C4-2B (cell line): ENCODE measurements at regions not wholly inside any gene's neighbourhood (a gene's known extent, or its start where the extent isn't known, plus 50 kb on each side); places are given as distances from the start of the nearest gene placed in this dataset.

ENCODE experiments used
- H3K27ac ChIP-seq: fragments of 450-650 bp; 2 replicates; pipeline ENCODE4 v1.5.1; 2017
- ZFX ChIP-seq: fragments of 450-650 bp; IDR thresholded peaks from 2 replicates; pipeline ENCODE4 v1.6.1; 2017
- TF ChIP-seq, protein P1 (sequence below): fragments of 450-650 bp; conservative IDR thresholded peaks from 2 replicates; pipeline ENCODE4 v1.5.1; 2017; ENCODE audit warnings: mild to moderate bottlenecking

DNA sequence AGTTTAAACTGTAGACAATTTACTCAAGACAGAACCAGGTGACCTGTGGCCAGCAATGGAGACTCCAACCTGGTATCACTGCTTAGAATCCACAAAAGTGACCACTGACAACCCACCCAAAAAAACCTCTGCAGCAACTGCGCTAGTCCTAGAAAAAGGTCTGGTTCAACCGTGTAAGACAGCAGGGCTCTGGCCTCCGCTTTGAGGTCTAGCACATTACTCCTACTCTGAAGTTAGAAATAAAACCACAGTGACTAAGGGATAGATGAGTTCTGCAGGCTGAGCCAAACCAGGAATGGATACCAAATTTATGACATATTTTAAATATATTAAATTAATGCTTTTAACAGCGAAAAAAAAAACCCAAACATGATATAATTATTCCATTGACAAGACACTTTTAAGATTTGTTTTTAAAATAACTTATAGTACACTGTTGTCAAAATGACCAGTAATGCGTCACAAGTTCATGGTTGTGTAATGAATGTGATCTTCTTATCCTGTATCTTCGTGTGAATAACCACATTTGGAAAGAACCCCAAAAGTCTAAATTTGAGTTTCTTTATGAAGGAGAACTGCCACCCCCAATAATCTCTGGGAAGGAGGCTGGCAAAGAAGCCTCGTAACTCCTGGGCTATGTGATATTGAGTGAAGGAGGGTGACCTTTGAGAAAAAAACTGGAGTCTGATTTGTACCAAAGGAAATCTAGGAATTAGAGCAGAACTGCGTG lies 101.9 kb upstream of the SLC44A1 start:
- no peak for TF ChIP-seq ZFX
- TF ChIP-seq, protein P1, sequence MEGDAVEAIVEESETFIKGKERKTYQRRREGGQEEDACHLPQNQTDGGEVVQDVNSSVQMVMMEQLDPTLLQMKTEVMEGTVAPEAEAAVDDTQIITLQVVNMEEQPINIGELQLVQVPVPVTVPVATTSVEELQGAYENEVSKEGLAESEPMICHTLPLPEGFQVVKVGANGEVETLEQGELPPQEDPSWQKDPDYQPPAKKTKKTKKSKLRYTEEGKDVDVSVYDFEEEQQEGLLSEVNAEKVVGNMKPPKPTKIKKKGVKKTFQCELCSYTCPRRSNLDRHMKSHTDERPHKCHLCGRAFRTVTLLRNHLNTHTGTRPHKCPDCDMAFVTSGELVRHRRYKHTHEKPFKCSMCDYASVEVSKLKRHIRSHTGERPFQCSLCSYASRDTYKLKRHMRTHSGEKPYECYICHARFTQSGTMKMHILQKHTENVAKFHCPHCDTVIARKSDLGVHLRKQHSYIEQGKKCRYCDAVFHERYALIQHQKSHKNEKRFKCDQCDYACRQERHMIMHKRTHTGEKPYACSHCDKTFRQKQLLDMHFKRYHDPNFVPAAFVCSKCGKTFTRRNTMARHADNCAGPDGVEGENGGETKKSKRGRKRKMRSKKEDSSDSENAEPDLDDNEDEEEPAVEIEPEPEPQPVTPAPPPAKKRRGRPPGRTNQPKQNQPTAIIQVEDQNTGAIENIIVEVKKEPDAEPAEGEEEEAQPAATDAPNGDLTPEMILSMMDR, result no peak
- no peak overlapping the region for H3K27ac ChIP-seq

DNA sequence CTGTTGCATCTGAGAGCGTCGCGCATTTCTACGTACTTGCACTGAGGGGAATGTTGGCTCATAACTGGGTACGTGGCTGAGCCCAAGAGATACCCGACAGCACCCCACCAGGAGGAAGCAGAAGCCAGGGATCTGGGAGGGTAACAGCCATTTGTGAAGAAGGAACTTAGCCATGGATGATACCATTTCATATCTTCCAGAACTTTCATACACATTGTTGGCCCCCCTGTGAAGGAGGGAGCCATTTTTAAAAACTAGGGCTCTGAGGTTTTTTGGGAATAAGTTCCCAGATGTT lies 101.4 kb upstream of the SLC44A1 start:
- TF ChIP-seq, protein P1, result no peak
- no peak for TF ChIP-seq ZFX
- H3K27ac ChIP-seq, result no peak overlapping the region

DNA sequence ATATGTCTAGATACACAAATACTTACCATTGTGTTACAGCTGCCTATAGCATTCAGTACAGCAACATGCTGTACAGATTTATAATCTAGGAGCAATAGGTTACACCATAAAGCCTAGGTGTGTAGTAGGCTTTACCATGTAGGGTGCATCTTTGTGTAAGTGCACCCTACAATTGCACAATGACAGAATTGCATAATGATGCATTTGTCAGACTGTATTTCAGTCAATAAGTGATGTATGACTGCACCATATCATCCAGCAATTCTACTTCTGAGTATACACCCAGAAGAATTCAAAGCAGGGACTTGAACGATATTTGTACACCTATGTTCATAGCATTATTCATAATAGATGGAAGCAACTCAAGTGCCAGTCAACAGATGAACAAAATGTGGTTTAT lies 100.4 kb upstream of the SLC44A1 start:
- no peak for TF ChIP-seq ZFX
- TF ChIP-seq, protein P1, result no peak

DNA sequence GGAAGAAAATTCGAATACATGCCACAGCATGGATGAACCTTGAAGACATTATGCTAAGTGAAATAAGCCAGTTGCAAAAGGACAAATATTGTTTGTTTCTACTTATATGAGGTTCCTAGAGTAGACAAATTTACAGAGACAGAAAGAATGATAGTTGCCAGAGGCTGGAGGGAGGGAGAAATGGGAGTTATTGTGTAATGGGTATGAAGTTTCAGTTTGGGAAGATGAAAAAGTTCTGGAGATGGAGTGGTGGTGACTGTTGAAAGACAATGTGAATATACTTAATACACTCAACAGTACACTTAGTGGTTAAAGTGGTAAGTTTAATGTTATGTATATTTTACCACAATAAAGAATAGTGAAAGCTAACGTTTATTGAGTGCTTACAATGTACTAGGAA lies 99.6 kb upstream of the SLC44A1 start:
- TF ChIP-seq, protein P1, result no peak
- no peak for TF ChIP-seq ZFX
- H3K27ac ChIP-seq, result no peak overlapping the region

More for the DNA sequence above, 100.4 kb upstream of the SLC44A1 start:
- no peak overlapping the region for H3K27ac ChIP-seq

DNA sequence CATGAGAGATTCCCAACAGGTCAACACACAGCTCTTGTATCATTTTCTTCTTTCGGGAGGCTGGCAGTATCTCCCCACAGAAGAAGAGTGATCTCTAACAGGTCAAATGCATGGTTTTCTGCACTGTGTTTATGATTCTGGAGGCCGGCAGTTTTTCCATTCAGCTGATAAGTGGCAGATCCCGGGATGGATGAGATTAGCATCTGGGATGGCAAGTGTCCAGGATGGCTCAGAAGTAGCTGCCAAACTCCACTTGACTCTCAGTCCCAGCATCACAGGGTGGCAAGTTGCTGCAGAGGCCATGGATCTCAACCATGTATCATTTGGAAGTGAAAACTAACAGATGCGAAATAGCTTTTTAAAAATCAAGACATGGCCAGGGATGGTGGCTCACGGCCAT lies 97.8 kb upstream of the SLC44A1 start:
- no peak overlapping the region for H3K27ac ChIP-seq
- no peak for TF ChIP-seq ZFX
- TF ChIP-seq, protein P1, result no peak

DNA sequence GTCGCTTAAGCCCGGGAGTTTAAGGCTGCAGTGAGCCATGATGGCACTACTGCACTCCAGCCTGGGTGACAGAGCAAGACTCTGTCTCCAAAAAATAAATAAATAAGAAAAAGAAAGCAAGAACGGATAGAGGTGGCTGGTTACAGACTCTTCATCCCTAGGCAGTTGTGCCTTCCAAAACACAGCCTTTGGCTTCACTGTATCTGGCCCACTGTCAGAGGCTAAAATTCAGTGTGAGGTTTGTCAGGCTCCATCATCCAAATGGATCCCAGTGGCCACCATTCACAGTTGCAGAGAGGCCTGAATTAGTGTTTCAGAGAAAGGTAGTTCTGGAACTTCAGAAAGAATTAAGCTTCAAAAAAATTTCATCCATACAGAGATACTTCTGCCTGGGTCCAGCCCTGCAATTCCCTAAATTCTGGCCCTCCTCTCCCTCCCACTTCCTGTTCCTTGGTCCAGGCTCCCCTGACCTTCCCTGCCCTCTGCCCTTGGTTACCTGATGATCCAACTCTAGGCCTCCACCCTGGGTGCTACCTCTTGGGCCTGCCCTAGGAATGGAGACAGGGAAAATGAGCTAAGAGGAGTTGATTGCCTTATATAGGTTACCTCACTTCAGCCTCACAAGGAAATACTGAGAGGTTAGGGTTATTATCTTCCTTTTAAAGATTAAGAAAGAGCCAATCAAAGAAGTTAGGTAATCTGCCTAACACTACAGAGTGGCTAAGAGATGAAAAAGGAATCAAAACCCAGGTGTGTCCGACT lies 97.2 kb upstream of the SLC44A1 start:
- TF ChIP-seq, protein P1, result no peak
- no peak for TF ChIP-seq ZFX
- H3K27ac ChIP-seq, result no peak overlapping the region

DNA sequence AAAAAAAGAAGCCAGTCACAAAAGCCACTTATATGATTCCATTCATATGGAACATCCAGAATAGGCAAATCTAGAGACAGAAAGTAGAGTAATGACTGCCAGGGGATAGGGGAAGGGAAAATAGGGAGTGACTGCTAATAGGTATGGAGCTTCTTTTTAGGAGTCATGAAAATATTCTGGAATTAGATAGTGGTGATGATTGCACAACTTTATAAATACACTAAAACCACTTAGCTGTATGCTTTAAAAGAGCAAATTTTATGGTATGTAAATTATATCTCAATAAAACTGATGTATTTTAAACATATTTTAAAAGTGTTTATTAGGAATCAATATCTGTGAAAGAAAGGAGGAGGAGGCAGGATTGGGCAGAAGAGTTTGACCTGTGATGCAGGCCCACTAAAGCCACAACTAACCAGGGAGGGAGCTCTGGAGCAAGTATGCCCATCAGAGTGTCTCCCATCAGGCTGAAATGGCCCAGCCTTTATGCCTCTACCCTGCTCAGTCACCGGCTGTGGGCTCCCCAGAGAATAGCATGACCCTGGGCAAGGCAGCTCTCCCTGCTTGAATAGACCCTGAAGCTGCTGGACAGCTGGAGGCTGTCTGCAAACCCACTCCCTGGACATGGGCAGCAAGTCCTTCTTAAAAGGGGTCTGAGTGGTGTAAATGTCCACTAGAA lies 96.0 kb upstream of the SLC44A1 start:
- TF ChIP-seq, protein P1, result no peak
- TF ChIP-seq ZFX, result no peak

More for the DNA sequence above, 96.0 kb upstream of the SLC44A1 start:
- H3K27ac ChIP-seq, result no peak overlapping the region
